ENCODE measurements at regions not wholly inside any gene's neighbourhood (a gene's known extent, or its start where the extent isn't known, plus 50 kb on each side); places are given as distances from the start of the nearest gene placed in this dataset.

DNA sequence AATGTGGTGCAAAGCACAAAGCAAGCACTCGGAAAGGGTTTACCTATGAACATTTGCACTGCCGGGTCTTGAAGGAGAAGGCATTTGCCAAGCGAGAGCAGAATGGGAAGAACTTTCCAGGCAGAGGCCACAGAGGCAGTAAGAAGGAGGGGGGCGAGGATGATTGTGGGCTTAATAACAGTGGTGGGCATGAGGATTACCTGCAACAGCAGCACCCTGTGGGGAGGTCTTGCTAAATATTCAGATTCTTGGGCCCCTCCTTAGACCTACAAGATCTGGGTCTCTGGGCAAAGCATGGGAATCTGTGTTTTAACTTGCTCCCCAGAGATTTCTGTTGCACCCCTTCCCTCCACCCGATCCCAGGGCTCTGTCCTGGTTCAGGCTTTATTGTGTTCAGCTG is 75.1 kb upstream of the ZBED5 start:
- no peaks in the 10 kb centered on the region for H3K9me3 Mint-ChIP-seq
- POLR2A ChIA-PET, result no interaction called here
- H3K4me3 Mint-ChIP-seq, result peak overlapping the region; percentile 90

DNA sequence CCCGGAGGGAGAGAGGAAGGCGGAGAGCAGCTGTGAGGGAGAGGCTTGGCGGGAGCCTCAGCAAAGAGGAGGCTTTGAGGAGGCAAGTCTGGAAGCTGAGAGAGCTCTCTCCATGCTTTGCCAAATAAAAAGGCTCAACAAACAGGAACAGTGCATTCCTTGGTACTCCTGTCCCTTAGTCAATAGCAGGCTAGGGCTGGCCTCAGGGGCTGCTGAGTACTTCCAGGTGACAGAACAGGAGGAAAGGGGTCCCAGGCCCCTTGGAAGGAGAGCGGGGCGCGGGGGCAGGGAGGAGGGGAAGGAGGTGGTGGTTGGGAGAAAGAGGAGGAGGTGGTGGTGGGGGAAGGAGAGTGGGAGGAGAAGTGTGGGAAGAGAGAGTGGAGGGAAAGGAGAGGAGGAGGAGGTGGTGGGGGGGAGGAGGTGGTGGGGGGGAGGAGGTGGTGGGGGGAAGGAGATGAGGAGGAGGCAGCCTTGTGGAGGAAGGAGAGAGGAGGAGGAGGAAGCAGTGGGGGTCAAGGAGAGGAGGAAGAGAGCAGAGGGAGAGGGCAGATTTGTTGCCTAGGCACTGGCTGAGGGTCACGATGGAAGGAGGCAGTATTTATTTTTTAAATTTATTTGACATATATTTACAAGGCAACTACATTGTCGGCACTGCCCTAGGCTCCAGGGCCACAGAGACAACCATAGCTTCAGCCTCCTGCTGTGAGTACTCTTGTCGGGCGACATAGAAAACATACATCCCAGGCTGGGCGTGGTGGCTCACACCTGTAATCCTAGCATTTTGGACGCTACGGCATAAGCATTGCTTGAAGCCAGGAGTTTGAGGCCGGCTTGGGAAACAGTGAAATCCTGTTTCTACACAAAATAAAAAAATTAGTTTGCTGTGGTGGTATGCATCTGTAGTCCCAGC is 74.2 kb upstream of the ZBED5 start:
- H3K36me3 Mint-ChIP-seq (ENCODE audit: low read depth), result no peaks in the 10 kb centered on the region
- intact Hi-C loops (cut with DNase I, micrococcal nuclease), result loop anchor here (2.0 to 10.0 kb wide), 5 partner anchors 139 to 1353 kb away; no protein-coding TSS in a partner anchor
- Histone ChIP-seq H3K4me3 (ENCODE audit: low read length) (peak overlapping the region; percentile 39), H3K27me3 (ENCODE audit: control insufficient read depth in 1 of 2, insufficient read depth in 2 of 2, low read length in 2 of 2) (peaks cover 25 to 35% of the 10 kb centered on the region in 2 experiments), H3K4me1 (ENCODE audit: insufficient read depth, low read length) (peaks cover 24% of the 10 kb centered on the region), H3K9me3 (ENCODE audit: control insufficient read depth in 1 of 2, insufficient read depth in 1 of 2, low read length in 2 of 2) (no peaks in the 10 kb centered on the region), H3K27ac (ENCODE audit: low read depth in 1 of 2, low read length in 2 of 2) (no peak overlapping the region), H3K36me3 (ENCODE audit: insufficient read depth, low read length) (no peaks in the 10 kb centered on the region)
- TF ChIP-seq, protein P1, sequence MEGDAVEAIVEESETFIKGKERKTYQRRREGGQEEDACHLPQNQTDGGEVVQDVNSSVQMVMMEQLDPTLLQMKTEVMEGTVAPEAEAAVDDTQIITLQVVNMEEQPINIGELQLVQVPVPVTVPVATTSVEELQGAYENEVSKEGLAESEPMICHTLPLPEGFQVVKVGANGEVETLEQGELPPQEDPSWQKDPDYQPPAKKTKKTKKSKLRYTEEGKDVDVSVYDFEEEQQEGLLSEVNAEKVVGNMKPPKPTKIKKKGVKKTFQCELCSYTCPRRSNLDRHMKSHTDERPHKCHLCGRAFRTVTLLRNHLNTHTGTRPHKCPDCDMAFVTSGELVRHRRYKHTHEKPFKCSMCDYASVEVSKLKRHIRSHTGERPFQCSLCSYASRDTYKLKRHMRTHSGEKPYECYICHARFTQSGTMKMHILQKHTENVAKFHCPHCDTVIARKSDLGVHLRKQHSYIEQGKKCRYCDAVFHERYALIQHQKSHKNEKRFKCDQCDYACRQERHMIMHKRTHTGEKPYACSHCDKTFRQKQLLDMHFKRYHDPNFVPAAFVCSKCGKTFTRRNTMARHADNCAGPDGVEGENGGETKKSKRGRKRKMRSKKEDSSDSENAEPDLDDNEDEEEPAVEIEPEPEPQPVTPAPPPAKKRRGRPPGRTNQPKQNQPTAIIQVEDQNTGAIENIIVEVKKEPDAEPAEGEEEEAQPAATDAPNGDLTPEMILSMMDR (IDR thresholded peaks at IDR 0.05), result no peak
- no peak overlapping the region for H3K27ac Mint-ChIP-seq
- ChIA-PET CTCF (interaction anchor here (0.6 to 2.3 kb wide), 3 partner anchors 96 to 1821 kb away, joined by 3 to 7 read pairs (median 3); no protein-coding TSS in a partner anchor), POLR2A (interaction anchor here (1.2 to 2.2 kb wide), 3 partner anchors 74 to 123 kb away, joined by 3 to 15 read pairs (median 10); partner anchors contain the start of genes EIF4G2 and ZBED5)
- no peak for ATAC-seq (ENCODE audit: poor library complexity)
- DNase-seq, result peak in 2 of 14 experiments; percentile 9 to 27
- peak overlapping the region; percentile 86 for H3K4me3 Mint-ChIP-seq
- peaks cover 24% of the 10 kb centered on the region for H3K4me1 Mint-ChIP-seq (ENCODE audit: low read depth)
- H3K9me3 Mint-ChIP-seq, result no peaks in the 10 kb centered on the region
- peaks cover 52% of the 10 kb centered on the region for H3K27me3 Mint-ChIP-seq

More for the DNA sequence above, 75.1 kb upstream of the ZBED5 start:
- intact Hi-C loops (cut with DNase I, micrococcal nuclease), result loop anchor here (1.0 to 10.0 kb wide), 8 partner anchors 89 to 1352 kb away; no protein-coding TSS in a partner anchor
- Histone ChIP-seq H3K9me3 (ENCODE audit: control insufficient read depth in 1 of 2, insufficient read depth in 1 of 2, low read length in 2 of 2) (no peaks in the 10 kb centered on the region), H3K4me1 (ENCODE audit: insufficient read depth, low read length) (peaks cover 24% of the 10 kb centered on the region), H3K4me3 (ENCODE audit: low read length) (no peak overlapping the region), H3K36me3 (ENCODE audit: insufficient read depth, low read length) (no peaks in the 10 kb centered on the region), H3K27ac (ENCODE audit: low read depth in 1 of 2, low read length in 2 of 2) (no peak overlapping the region), H3K27me3 (ENCODE audit: control insufficient read depth in 1 of 2, insufficient read depth in 2 of 2, low read length in 2 of 2) (peaks cover 25 to 35% of the 10 kb centered on the region in 2 experiments)
- H3K27ac Mint-ChIP-seq, result no peak overlapping the region
- no peaks in the 10 kb centered on the region for H3K36me3 Mint-ChIP-seq (ENCODE audit: low read depth)
- H3K4me1 Mint-ChIP-seq (ENCODE audit: low read depth), result peaks cover 24% of the 10 kb centered on the region
- no peak for DNase-seq
- TF ChIP-seq, protein P1 (IDR thresholded peaks at IDR 0.05), result no peak
- peaks cover 52% of the 10 kb centered on the region for H3K27me3 Mint-ChIP-seq
- ATAC-seq (ENCODE audit: poor library complexity), result no peak
- CTCF ChIA-PET, result interaction anchor here (2.4 kb wide), 1 partner anchor 54 kb away, joined by 8 read pairs; no protein-coding TSS in a partner anchor

DNA sequence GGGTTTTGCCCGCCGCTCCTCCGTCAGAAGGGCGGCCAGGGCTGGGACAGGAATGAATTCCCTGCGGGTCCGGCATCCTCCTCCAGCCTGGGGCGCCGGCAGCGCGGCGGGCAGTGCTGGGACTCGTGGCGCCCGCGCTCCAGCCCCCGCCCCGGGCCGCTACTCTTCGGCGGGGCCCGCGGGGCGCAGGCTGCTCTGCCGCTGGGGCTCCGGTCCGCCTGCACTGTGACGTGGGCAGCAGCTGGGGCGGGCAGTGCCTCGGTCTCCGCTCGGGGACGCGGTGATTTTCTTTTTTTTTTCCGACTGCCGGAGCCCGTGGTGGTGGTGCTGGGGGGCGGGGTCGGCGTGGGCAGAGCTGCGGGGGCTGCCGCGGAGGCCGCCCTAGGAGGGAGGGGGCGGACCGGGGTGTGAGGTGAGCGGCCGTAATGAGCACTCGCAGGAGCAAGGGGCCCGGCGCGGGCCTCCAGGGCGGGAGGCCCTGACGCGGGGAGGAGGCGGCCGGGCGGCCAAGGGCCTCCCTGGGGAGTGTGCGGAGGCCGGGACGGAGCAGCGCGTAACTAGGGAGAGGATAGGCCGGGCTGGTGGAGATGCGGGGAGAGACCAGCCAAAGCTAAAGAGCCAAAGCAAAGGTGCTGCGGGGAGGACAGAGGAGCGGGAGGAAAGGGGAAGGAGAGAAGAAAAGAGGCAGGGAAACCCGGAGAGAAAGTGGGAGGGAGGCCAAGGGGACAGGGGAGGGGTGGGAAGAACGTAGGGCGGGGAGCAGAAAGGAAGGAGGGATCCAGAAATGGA is 73.3 kb upstream of the ZBED5 start:
- Mint-ChIP-seq H3K27ac (no peak overlapping the region), H3K4me1 (ENCODE audit: low read depth) (peaks cover 24% of the 10 kb centered on the region), H3K36me3 (ENCODE audit: low read depth) (no peaks in the 10 kb centered on the region), H3K27me3 (peaks cover 52% of the 10 kb centered on the region), H3K9me3 (no peaks in the 10 kb centered on the region), H3K4me3 (peak overlapping the region; percentile 86)
- TF ChIP-seq, protein P1 (IDR thresholded peaks at IDR 0.05), result no peak
- peaks cover 25 to 35% of the 10 kb centered on the region in 2 experiments for H3K27me3 ChIP-seq (ENCODE audit: control insufficient read depth in 1 of 2, insufficient read depth in 2 of 2, low read length in 2 of 2)
- ATAC-seq (ENCODE audit: poor library complexity) (peak; percentile 34), DNase-seq (peak in 11 of 14 experiments; percentile 3 to 72 (median 28))
- intact Hi-C loops (cut with DNase I, micrococcal nuclease), result loop anchor here (5.0 to 10.0 kb wide), 3 partner anchors 226 to 1354 kb away; no protein-coding TSS in a partner anchor
- H3K36me3 ChIP-seq (ENCODE audit: insufficient read depth, low read length), result no peaks in the 10 kb centered on the region
- H3K4me3 ChIP-seq (ENCODE audit: low read length), result peak overlapping the region; percentile 39
- ChIA-PET CTCF (interaction anchor here (0.6 to 2.3 kb wide), 5 partner anchors 9 to 1820 kb away, joined by 3 to 11 read pairs (median 3); no protein-coding TSS in a partner anchor), POLR2A (interaction anchor here (1.2 to 2.2 kb wide), 3 partner anchors 73 to 122 kb away, joined by 3 to 15 read pairs (median 10); partner anchors contain the start of genes EIF4G2 and ZBED5)
- no peak overlapping the region for H3K27ac ChIP-seq (ENCODE audit: low read depth in 1 of 2, low read length in 2 of 2)
- no peaks in the 10 kb centered on the region for H3K9me3 ChIP-seq (ENCODE audit: control insufficient read depth in 1 of 2, insufficient read depth in 1 of 2, low read length in 2 of 2)
- H3K4me1 ChIP-seq (ENCODE audit: insufficient read depth, low read length), result peaks cover 24% of the 10 kb centered on the region
